HG03159 (cell line): ENCODE measurements at regions not wholly inside any gene's neighbourhood (a gene's known extent, or its start where the extent isn't known, plus 50 kb on each side); places are given as distances from the start of the nearest gene placed in this dataset.
"Not testable (repeated sequence)": the region's sequence is repeated elsewhere in the genome, so short reads cannot be mapped to it uniquely, and the experiment has no call there.

Source experiments
- ATAC-seq: cut with Tn5 transposase; IDR thresholded peaks from one replicate; pipeline ENCODE4 v1.9.1; 2021; ENCODE audit warnings: mild to moderate bottlenecking, moderate library complexity; ENCODE audit not compliant: unreplicated experiment

DNA sequence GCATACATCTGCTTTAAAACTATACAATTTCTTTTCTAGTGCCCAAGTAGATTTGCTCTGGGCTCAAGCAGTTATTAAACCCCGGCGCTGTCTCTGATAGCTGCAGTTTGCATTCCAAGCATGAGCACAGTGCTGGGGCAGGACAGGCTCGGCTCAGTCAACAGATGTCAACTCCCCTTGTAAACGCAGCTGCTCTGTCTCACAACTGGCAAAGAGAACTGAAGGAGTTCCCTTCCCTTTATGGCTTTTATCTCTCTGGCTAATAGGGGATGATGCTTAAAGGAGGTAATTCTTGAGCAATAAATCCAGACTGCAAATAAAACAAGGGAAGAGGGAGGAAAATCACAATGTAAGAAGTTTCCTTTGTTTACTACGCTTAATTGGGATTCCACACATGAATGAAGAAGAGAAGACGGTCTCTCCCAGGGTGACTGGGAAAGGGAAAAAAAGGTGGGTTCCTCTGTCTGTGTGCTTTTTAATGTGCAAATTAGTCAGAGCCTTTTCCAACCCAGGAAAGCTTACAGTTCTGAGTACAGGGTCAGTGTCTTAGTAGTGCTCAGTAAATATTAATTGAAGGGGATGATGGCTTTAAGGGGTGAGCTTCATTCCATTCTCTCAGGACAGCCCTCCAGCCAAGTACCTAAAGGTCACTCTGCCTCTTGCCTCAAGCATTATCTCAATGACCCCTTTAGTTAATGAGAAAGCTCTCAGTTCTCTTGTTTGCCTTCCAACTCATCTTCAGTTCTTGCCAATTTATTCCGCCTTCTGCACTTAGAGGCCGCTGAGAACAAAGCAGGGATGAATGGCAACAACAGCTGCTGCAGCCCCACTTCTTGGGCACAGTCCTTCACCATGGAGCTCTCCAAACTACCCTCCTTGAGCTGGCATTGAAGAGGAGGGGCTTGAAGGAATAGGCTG lies 155.7 kb upstream of the JADE1 start:
- ATAC-seq = no peak

DNA sequence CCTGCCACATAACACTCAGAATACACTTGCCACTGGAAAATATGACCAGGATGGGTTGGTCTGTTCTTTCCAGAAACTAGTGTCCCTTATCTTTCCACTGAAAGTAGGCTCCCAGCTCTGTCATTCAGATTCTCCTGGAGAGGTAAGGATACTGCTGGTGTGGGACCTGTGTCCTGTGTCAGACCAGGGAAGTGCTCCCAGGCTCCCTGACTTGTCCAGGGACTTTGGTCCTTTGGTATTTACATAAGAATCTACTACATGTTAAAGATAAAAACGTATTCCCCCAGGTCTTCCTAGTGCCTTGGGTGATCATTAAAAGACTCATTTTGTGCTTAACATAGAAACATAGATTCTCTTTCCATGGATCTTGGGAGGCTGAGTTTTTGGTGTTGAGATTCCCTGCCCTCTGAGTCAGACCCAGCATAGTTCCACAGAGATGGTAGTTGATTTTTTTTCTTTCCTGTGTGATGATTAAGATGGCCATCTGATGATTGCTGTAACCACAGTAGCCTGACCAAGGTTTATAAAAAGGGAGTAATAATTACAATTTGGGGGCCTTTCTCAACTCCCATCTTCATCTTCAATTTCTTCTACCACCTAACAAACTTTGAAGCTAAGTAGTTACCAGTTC lies 159.8 kb upstream of the JADE1 start:
- no peak for ATAC-seq

DNA sequence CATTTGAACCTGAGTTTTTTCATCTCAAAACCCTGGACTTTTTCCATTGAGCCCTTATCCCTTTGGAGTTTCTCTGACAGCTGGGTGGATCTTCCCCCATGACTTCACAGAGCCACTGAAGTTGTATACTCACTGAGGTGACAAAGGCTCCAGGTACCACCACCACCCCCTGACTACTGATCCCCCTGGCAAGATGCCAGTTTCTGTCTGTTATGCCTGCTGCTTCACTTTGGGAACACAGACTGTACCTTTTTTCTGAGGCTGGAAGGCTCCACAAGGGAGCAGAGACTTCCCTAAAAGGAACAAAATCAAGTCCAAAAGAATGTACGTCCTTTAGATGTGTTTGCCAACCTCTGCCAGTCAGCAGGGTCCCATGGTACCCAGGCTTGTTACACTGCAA lies 160.3 kb upstream of the JADE1 start:
- ATAC-seq = no peak

DNA sequence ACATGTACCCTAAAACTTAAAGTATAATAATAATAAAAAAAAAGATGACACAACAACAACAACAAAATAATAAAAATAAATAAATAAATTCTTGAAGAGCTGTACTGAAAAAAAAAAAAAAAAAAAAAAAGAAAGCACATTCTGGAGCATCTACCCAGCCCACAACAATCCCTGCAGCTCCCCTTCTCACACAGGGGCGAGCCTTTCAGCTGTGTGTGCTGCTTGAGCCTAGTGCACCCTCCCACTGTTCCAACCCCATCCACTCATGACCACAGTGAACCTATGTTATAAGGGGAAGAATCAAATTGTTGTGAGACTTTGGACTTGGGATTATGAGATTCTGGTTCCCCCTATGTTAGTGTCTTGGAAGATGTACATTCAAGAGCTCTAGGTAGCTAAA lies 161.5 kb upstream of the JADE1 start:
- ATAC-seq = no peak

DNA sequence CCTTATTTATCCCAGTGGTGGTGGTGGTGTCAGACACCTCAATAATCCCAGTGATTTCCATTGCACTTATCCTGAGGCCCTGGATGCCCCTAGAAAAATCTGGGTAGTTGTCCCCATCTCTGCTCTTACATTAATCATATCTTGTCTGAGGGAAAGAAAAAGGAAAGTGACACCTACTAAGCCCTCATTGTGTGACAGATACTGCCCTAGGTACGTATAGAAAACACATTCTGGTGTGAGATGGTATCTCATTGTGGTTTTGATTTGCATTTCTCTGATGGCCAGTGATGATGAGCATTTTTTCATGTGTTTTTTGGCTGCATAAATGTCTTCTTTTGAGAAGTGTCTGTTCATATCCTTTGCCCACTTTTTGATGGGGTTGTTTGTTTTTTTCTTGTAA lies 162.6 kb upstream of the JADE1 start:
- ATAC-seq = not testable (repeated sequence)

- ATAC-seq = not testable (repeated sequence)
Observed at GRCh38 chr4:128644693-128645654, 164.5 kb upstream of the JADE1 start.

- not testable (repeated sequence) for ATAC-seq
Observed at GRCh38 chr4:128644107-128644506, 165.4 kb upstream of the JADE1 start.

- ATAC-seq = not testable (repeated sequence)
Observed at GRCh38 chr4:128641566-128641965, 167.9 kb upstream of the JADE1 start.

GRCh38 chr4:128639541-128640270 lies 169.8 kb upstream of the JADE1 start:
- no peak for ATAC-seq

- ATAC-seq = no peak
Observed at GRCh38 chr4:128636906-128637305, 172.6 kb upstream of the JADE1 start.

- ATAC-seq = no peak
Observed at GRCh38 chr4:128635955-128636560, 173.4 kb upstream of the JADE1 start.

DNA sequence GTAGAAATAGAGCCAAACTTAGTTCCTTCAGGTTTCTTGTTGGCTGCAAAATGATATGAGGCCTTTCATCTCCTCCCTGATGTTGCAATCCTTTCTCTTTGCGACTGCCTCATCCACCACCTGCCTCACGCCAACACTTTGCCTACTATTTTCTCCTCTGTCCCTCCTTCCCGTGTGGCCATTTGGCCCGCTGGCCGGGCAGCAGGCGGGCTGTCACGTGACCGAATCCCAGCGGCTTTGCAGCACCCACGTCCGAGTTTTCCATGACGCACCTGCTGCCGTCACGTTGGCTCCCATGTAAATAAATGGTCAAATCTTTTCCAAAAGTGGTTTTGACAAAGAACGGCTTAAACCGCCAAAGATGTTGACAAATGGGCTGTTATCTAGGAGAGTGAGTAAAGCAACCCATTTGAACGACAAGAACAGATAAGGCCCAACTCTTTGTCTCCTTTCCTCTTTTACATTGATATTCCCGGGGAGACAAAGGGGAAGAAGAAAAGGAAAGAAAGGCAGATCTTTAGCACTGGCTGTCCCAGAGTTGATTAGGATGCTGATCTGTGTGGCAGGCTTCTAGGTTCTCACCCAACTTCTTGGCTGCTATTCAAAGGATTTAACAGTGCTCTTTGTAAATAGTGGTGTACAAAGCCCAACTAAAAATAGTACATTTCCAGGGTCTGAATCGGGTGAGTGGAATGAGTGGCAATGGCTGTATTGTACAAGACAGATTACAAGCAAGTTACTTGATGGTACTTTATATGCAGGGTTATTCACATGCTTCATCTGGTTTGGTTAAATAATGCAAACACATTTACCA lies 174.2 kb upstream of the JADE1 start:
- ATAC-seq = no peak

GRCh38 chr4:128633067-128633466 lies 176.4 kb upstream of the JADE1 start:
- no peak for ATAC-seq

GRCh38 chr4:128630871-128631270 lies 178.6 kb upstream of the JADE1 start:
- no peak for ATAC-seq

GRCh38 chr4:128623508-128624215 lies 185.8 kb upstream of the JADE1 start:
- no peak for ATAC-seq

- ATAC-seq = not testable (repeated sequence)
Observed at GRCh38 chr4:128620279-128620965, 189.1 kb upstream of the JADE1 start.

GRCh38 chr4:128615197-128615596 lies 194.3 kb upstream of the JADE1 start:
- no peak for ATAC-seq

DNA sequence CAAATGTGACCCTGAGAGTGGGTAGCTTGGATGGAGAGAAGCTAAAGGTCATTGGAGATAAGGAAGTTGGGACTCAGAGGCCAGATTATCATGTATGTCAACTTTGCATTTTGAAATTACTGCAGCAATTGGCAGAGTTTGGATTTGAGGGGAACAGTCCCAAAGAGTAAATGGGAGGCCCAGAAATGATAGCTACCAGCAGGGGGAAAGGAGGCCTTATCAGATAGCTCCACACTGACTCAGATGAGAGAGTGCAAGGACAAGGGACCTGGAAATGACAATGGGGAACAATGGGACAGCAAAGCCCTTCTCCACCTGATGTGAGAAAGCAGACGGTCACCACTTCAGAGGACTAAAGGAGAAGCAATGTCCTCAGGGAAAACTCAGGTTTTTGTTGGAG lies 201.5 kb upstream of the JADE1 start:
- ATAC-seq = no peak
